HG02798 (cell line): ENCODE measurements at regions not wholly inside any gene's neighbourhood (a gene's known extent, or its start where the extent isn't known, plus 50 kb on each side); places are given as distances from the start of the nearest gene placed in this dataset.
"Not testable (repeated sequence)": the region's sequence is repeated elsewhere in the genome, so short reads cannot be mapped to it uniquely, and the experiment has no call there.

ENCODE experiments used
- ATAC-seq: cut with Tn5 transposase; IDR thresholded peaks from one replicate; pipeline ENCODE4 v1.9.1; 2021; ENCODE audit warnings: mild to moderate bottlenecking; ENCODE audit not compliant: unreplicated experiment, poor library complexity

GRCh38 chr20:11502061-11502460, 415.6 kb upstream of the BTBD3 start:
- ATAC-seq, result no peak

- ATAC-seq, result no peak
Observed at GRCh38 chr20:11502671-11503070, 415.0 kb upstream of the BTBD3 start.

GRCh38 chr20:11509776-11510175, 407.9 kb upstream of the BTBD3 start:
- ATAC-seq, result no peak

- no peak for ATAC-seq
Observed at GRCh38 chr20:11511821-11512220, 405.9 kb upstream of the BTBD3 start.

GRCh38 chr20:11513241-11513745, 404.4 kb upstream of the BTBD3 start:
- not testable (repeated sequence) for ATAC-seq

GRCh38 chr20:11516448-11516847, 401.2 kb upstream of the BTBD3 start:
- ATAC-seq, result no peak

- no peak for ATAC-seq
Observed at GRCh38 chr20:11520596-11520995, 397.1 kb upstream of the BTBD3 start.

GRCh38 chr20:11521476-11522365, 396.0 kb upstream of the BTBD3 start:
- ATAC-seq, result no peak

GRCh38 chr20:11522366-11522741, 395.3 kb upstream of the BTBD3 start:
- no peak for ATAC-seq

GRCh38 chr20:11529047-11529446, 388.6 kb upstream of the BTBD3 start:
- no peak for ATAC-seq

- ATAC-seq, result no peak
Observed at GRCh38 chr20:11537032-11537431, 380.7 kb upstream of the BTBD3 start.

- no peak for ATAC-seq
Observed at GRCh38 chr20:11539450-11539849, 378.2 kb upstream of the BTBD3 start.

GRCh38 chr20:11540558-11540957, 377.1 kb upstream of the BTBD3 start:
- ATAC-seq, result no peak

GRCh38 chr20:11542645-11543044, 375.0 kb upstream of the BTBD3 start:
- ATAC-seq, result no peak

GRCh38 chr20:11544029-11544678, 373.5 kb upstream of the BTBD3 start:
- ATAC-seq, result peak; percentile 70

GRCh38 chr20:11546939-11547338, 370.8 kb upstream of the BTBD3 start:
- ATAC-seq, result no peak

- no peak for ATAC-seq
Observed at GRCh38 chr20:11549172-11550103, 368.3 kb upstream of the BTBD3 start.

GRCh38 chr20:11550657-11551338, 366.9 kb upstream of the BTBD3 start:
- ATAC-seq, result no peak

- no peak for ATAC-seq
Observed at GRCh38 chr20:11551479-11551878, 366.2 kb upstream of the BTBD3 start.

GRCh38 chr20:11553603-11554002, 364.1 kb upstream of the BTBD3 start:
- ATAC-seq, result no peak
